ENCODE measurements at regions not wholly inside any gene's neighbourhood (a gene's known extent, or its start where the extent isn't known, plus 50 kb on each side); places are given as distances from the start of the nearest gene placed in this dataset.

GRCh38 chr5:164885179-164885578, 1379.8 kb downstream of the MAT2B start (continued):
- TF ChIP-seq ATF6 (CRISPR knock-in tag; IDR thresholded peaks at IDR 0.05) (no peak), GABPB1 (CRISPR knock-in tag; IDR thresholded peaks at IDR 0.05) (no peak), ESRRA (CRISPR knock-in tag; IDR thresholded peaks at IDR 0.05; ENCODE audit: borderline replicate concordance) (no peak), TCF7 (CRISPR knock-in tag; IDR thresholded peaks at IDR 0.05; ENCODE audit: low read depth) (no peak), PRRX2 (CRISPR knock-in tag; IDR thresholded peaks at IDR 0.05) (no peak), MLX (CRISPR knock-in tag; IDR thresholded peaks at IDR 0.05) (no peak), JAZF1 (CRISPR knock-in tag; IDR thresholded peaks at IDR 0.05) (no peak), TP53 (CRISPR knock-in tag; IDR thresholded peaks at IDR 0.05) (no peak), FOXK1 (CRISPR knock-in tag; IDR thresholded peaks at IDR 0.05) (no peak), USF1 (CRISPR knock-in tag; IDR thresholded peaks at IDR 0.05) (no peak)

- CTCF ChIA-PET: no interaction called here
- H3K27ac Mint-ChIP-seq: no peak overlapping the region
- peaks cover 30% of the 10 kb centered on the region for H3K36me3 Mint-ChIP-seq
- POLR2A ChIA-PET: interaction anchor here (0.6 kb wide), 1 partner anchor 18 kb away, joined by 3 read pairs; no protein-coding TSS in a partner anchor
- H3K27me3 Mint-ChIP-seq (ENCODE audit: low read depth): peaks cover 3% of the 10 kb centered on the region; the same call in 1 of the 2 replicates
- H3K4me3 Mint-ChIP-seq: no peak overlapping the region
- ATAC-seq (no peak), DNase-seq (ENCODE audit: low spot score) (peak; percentile 12)
- H3K4me1 Mint-ChIP-seq: no peaks in the 10 kb centered on the region
- peaks cover 42% of the 10 kb centered on the region for H3K9me3 Mint-ChIP-seq
- no peak for TF ChIP-seq MAX (CRISPR knock-in tag; IDR thresholded peaks at IDR 0.05)
- no peak for TF ChIP-seq HMGXB4 (CRISPR knock-in tag; IDR thresholded peaks at IDR 0.05)
- TF ChIP-seq ZNF281 (CRISPR knock-in tag; IDR thresholded peaks at IDR 0.05): no peak
- no peak for TF ChIP-seq MXD4 (CRISPR knock-in tag; IDR thresholded peaks at IDR 0.05; ENCODE audit: borderline replicate concordance)
- TF ChIP-seq RELA (CRISPR knock-in tag; IDR thresholded peaks at IDR 0.05; ENCODE audit: borderline replicate concordance): no peak
- no peak for TF ChIP-seq PRDM15 (CRISPR knock-in tag; IDR thresholded peaks at IDR 0.05)
- no peak for TF ChIP-seq GRHL2 (CRISPR knock-in tag; IDR thresholded peaks at IDR 0.05; ENCODE audit: insufficient replicate concordance, severe bottlenecking)
- no peak for TF ChIP-seq ATF3 (CRISPR knock-in tag; conservative IDR thresholded peaks at IDR 0.05)
- no peak for TF ChIP-seq CREB1 (CRISPR knock-in tag; IDR thresholded peaks at IDR 0.05)
- no peak for TF ChIP-seq ATF6 (CRISPR knock-in tag; IDR thresholded peaks at IDR 0.05)
- no peak for TF ChIP-seq ERG (CRISPR knock-in tag; IDR thresholded peaks at IDR 0.05)
Observed at GRCh38 chr5:164893071-164893470, 1387.7 kb downstream of the MAT2B start.
